Fibroblast of the aortic adventitia (primary cell): ENCODE measurements at regions not wholly inside any gene's neighbourhood (a gene's known extent, or its start where the extent isn't known, plus 50 kb on each side); places are given as distances from the start of the nearest gene placed in this dataset.

Experiments
- DNase-seq: peaks from one replicate; pipeline ENCODE4 v3.0.0-alpha.2; 2010; ENCODE audit warnings: low read depth
- H3K4me3 ChIP-seq: 2 replicates; pipeline ENCODE4 v1.5.1; 2011; ENCODE audit warnings: low read depth, mild to moderate bottlenecking, control low read depth, low read length, moderate library complexity
- TF ChIP-seq, protein P1 (sequence below): IDR thresholded peaks from 2 replicates; pipeline ENCODE4 v1.5.1; 2011; ENCODE audit warnings: mild to moderate bottlenecking, low read length, control low read depth, inconsistent platforms; ENCODE audit not compliant: insufficient read depth

DNA sequence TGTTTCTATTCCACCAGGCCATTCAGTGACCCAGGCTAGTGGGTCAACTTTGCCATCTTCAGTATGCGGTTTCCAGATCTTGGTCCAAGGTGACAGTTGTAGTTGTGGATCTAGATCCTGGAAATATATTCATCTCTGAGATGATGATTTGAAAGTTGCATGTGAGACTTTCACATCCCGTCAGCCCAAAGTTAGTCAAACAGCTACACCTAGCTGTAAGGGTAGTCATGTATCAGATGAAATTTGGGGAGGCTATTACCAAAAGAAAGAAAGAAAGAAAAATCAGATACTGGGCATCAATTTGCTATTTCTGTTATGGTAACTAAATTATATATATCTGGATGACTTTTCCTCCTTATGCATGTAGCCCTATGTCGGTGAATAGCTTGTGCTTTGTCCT, 259.4 kb upstream of the ARX start:
- TF ChIP-seq, protein P1, sequence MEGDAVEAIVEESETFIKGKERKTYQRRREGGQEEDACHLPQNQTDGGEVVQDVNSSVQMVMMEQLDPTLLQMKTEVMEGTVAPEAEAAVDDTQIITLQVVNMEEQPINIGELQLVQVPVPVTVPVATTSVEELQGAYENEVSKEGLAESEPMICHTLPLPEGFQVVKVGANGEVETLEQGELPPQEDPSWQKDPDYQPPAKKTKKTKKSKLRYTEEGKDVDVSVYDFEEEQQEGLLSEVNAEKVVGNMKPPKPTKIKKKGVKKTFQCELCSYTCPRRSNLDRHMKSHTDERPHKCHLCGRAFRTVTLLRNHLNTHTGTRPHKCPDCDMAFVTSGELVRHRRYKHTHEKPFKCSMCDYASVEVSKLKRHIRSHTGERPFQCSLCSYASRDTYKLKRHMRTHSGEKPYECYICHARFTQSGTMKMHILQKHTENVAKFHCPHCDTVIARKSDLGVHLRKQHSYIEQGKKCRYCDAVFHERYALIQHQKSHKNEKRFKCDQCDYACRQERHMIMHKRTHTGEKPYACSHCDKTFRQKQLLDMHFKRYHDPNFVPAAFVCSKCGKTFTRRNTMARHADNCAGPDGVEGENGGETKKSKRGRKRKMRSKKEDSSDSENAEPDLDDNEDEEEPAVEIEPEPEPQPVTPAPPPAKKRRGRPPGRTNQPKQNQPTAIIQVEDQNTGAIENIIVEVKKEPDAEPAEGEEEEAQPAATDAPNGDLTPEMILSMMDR, result no peak
- H3K4me3 ChIP-seq, result no peak overlapping the region
- DNase-seq, result no peak

DNA sequence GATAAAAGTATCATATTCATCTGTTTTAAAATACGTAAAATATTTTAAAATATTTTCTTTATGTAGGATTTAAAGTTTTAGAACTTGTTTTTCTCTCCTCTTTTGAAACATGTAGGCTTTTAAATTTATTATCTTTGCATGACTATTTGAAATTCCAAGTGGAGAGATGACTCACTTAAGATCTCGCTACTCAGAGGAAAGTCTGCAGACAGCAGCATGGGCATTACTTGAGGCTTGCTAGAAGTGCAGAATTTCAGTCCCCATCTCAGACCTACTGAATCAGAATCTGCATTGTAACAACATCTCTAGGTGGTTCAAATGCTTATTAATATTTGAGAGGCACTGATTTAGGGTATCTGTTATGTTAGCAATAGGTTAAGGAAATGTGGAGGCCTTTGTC, 225.7 kb upstream of the ARX start:
- DNase-seq, result no peak
- TF ChIP-seq, protein P1, result no peak
- H3K4me3 ChIP-seq, result no peak overlapping the region

DNA sequence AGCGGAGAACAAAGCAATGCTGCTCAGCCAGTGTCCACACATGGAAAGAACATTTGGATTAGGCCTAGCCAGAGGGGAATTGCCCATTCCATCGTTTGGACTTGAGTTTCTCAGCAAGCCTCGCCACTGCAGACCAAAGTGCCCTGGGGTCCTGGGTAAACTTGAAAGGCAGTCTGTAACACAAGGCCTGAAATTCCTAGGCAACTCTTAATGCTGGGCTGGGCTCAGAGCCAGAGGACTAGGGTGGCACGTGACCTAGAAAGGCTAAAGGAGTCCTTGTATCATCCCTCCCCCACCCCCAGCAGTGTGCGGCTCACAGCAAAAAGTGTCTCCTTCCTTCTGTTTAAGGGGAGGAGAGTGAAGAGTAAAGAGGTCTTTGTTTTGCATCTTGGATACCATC, 210.4 kb upstream of the ARX start:
- H3K4me3 ChIP-seq, result no peak overlapping the region
- TF ChIP-seq, protein P1, result no peak
- DNase-seq, result no peak

DNA sequence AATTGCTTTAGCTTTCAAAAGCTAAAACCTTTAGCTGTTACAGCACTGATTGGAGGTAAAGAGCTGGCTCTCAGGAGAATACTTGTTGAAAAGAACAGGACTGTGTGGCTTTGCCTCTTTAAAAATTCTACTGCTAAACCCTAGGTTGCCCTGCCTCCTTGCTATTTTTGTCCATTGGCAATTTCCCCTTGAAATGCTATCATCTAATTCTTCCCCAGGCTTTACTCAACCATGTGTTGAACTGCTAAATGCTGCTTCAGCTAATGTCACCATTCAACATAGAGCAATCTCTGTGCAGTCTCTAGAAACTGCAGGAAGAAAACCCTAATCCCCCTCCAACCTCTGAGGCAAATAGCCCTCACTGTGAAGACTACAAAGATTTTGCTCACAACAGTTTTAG, 203.7 kb upstream of the ARX start:
- TF ChIP-seq, protein P1, result no peak
- no peak for DNase-seq

DNA sequence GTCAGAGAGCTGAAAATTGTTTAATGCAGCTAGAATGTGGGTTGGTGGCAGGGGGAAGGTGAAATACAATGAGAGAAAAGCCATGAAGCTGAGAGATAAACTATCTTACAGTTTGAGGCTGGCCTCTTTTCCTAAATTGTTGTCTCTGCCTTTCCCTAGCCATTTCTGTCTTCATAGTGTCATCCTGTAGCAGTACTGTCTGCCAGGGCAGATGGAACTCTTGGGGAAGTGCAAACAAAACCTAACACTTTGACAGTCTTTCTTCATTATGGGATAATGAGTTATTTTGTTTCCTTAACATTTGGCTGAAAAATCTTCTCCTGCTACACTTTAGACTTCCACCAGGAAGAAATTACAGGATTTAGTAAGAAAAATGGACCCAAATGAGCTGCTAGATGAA, 197.8 kb upstream of the ARX start:
- H3K4me3 ChIP-seq, result no peak overlapping the region
- TF ChIP-seq, protein P1, result no peak
- DNase-seq, result no peak

More for the DNA sequence above, 203.7 kb upstream of the ARX start:
- H3K4me3 ChIP-seq, result no peak overlapping the region

DNA sequence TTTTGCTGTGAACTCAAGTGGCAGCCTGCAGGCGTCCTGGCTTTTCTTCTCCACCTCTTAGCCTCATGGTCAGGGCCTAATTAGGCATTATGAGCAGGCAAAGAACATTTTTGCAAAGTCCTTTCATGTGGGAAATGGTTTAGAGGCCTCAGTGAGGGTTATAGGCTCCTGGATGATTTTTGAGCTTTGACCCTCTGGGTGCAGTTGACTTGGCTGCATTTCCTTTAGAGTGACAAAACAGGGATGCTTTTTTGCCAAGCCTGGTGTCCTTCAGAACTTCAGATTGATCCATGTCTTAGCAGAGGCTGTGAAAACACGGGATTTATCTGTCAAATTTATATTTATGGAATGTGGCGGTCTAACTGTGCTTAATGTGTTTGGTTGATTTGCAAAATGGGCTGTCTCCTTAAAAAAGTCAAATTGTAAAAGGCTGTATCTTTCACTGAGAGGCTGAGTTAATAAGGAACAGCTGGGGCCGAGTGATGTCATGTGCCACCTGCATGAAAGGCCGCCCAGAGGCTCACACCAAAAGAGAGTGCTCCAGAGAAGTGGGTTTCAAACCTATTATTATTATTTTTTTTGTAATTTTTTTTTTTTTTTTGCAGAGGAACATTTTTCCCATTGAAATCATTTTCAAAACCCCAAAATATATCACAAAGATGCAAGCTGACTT, 192.2 kb upstream of the ARX start:
- TF ChIP-seq, protein P1, result no peak
- DNase-seq, result no peak
- no peak overlapping the region for H3K4me3 ChIP-seq

DNA sequence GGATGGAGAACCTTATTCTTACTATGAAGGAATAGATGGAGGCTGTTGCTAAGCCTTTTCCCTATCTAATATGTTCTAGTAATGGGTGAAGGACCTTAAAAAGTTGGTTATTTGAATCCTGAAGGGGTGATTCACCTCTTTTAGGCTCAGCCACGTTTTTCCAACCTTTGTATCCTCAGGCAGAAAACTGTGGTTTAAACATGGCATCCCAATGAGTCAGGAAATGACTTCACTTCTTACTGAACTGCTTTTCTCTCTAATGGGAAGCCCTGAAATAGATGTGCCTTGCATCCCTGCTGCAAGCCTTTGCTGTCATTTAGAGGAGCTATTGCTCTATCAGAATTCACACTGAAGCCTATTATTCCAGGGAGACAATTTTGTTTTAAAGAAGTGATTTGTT, 191.0 kb upstream of the ARX start:
- H3K4me3 ChIP-seq, result no peak overlapping the region
- peak; percentile 14 for DNase-seq
- TF ChIP-seq, protein P1, result no peak
